ENCODE measurements at regions not wholly inside any gene's neighbourhood (a gene's known extent, or its start where the extent isn't known, plus 50 kb on each side); places are given as distances from the start of the nearest gene placed in this dataset.
"Not testable (repeated sequence)": the region's sequence is repeated elsewhere in the genome, so short reads cannot be mapped to it uniquely, and the experiment has no call there.

DNA sequence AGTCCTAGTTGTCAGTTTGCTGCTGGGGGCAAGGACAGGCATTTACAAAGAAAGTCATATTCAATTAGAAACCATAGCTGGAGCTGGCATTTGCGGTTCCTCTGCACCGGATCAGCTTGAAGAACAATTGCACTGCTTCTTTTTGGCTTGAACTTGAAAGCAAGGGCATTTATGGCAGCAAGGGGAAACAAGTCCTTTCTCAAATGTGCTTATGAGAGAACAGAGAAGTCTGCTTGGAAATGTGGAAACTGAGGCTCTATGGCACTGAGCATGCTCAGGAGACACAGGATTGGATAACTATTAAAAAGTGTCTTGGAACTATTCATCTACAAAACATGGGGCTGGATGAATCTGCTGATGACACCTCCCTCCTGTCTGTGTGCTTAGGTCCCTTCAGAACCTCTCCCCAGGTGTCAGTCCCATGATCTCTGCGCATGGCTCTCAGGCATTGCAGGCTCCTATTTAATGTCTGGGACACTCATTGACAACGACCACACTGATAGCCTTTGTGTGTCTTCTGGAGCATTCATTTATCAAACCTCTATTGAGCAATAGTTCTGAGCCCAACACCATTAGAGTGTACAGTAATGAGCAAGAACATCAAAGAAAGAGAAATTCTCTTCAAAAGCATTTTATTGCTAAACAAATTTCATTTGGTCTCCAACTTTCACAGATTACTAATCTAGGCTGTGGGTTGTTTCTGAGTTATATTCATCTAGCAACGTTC lies 353.6 kb downstream of the ANAPC1 start:
- not testable (repeated sequence) for DNase-seq

DNA sequence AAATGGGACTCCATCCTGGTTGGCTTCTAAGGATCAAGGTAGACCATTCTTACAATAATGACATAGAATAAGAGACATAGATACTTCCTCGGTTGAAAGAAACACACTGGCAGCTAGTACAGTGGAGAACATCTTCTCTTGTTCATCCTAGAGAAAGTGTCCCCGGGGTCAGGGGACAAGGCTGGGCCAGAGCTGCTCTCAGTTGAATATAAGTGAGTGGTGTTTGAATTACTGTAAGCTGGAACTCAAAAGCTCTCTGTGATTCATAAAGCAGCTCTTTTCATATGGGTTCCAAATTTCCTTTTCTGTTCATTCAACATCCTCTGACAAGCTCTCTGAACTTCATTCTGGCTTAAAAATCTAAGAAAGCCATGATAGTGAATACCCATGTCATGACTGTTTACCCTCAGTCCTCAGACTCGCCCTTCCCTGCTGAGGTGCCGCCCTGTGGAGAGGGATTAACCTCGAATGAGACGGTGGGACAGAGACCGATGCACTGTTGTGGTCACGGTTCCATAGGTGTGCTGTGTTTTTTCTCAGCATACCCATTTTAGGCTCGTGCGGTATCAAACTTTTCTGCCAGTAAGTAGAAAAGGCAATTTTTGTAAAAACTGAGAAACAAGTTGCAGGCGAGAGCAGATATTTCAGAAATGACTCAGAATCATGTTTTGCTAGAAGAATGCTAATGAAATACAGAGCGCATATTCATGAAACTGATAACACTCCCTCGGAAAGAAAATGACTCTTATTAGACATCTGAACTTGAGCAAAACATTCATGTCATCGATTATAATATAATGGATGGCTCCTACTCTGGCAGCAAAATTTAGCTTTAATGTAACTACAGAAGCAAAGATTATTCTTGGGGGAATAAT lies 351.1 kb downstream of the ANAPC1 start:
- DNase-seq = not testable (repeated sequence)

DNA sequence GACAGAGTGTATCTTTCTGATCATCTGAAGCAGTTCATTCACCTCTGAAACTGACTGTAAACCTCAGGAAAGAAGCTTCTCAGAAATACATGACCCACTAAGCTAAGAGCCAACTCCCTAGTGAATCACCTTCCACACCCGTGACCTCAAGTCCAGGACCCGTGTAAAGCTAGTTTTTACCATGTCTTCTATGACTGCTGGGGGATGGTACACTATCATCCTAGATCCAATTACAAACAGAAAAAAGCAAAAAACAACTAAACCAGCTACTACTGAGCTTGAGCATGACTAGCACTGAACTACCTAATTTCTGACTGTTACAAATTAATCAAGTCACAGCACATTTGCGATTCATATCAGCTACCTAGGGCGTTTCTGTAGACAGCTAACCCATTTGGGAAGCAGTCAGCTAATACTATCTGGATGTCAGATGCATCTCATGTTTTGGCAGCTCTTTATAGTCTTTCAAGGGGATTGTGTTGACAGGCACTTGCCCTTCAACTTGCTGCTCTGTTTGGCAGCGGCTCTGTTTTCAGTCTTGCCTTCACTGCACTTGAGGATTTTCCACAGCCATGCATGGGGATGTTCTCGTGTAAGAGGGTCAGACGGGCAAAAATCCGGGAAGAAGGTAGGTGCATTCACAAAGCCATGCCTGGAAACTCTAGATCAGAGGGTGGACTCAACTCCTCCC lies 350.3 kb downstream of the ANAPC1 start:
- not testable (repeated sequence) for DNase-seq

DNA sequence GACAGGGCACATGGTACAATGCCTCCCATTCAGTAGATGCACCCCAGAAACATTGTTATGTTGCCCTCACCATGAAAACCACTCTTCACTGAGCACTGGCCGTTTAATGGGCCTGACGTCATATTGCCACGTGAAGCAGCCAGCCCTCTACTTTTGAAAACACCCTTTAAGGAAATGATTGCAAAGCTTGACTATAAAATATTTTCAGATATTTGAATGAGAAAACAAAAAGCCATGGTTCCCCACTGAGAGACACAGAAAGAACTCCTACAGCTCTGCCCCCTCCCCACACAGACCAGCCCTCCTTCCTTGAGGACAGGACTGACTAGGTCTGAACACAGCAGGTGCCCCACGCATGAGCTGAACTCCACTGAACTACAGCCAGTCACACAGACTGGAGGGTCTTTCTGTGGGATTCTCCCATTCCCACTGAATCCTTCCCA lies 349.1 kb downstream of the ANAPC1 start:
- no peak for DNase-seq

GRCh38 chr2:111535404-111535803 lies 348.6 kb downstream of the ANAPC1 start:
- no peak for DNase-seq

- DNase-seq = no peak
Measured at GRCh38 chr2:111537078-111537655, 346.8 kb downstream of the ANAPC1 start.

- not testable (repeated sequence) for DNase-seq
Measured at GRCh38 chr2:111539991-111540390, 344.0 kb downstream of the ANAPC1 start.

- DNase-seq = not testable (repeated sequence)
Measured at GRCh38 chr2:111542120-111542774, 341.7 kb downstream of the ANAPC1 start.

GRCh38 chr2:111544006-111544405 lies 340.0 kb downstream of the ANAPC1 start:
- not testable (repeated sequence) for DNase-seq

GRCh38 chr2:111545723-111546431 lies 338.1 kb downstream of the ANAPC1 start:
- not testable (repeated sequence) for DNase-seq

- not testable (repeated sequence) for DNase-seq
Measured at GRCh38 chr2:111546578-111546977, 337.4 kb downstream of the ANAPC1 start.

GRCh38 chr2:111549174-111549573 lies 334.8 kb downstream of the ANAPC1 start:
- not testable (repeated sequence) for DNase-seq

DNA sequence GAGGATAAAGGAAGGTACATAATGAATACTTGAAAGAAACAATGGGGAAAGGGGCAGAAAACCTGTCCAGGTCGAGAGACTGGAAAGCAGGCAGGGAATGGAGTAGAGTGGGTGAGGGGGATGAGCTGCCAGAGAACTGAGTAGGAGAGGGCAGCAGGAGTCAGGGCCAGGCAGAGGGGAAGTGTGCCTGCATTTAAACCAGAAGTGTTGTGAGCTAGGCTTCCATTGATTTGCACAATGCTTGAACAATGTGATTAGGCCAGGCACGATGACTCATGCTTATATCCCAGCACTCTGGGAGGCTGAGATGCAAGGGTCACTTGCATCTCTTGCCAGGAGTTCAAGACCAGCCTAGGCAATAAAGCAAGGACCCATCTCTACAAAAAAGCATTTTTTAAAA lies 332.6 kb downstream of the ANAPC1 start:
- not testable (repeated sequence) for DNase-seq

- not testable (repeated sequence) for DNase-seq
Measured at GRCh38 chr2:111552625-111553024, 331.4 kb downstream of the ANAPC1 start.

DNA sequence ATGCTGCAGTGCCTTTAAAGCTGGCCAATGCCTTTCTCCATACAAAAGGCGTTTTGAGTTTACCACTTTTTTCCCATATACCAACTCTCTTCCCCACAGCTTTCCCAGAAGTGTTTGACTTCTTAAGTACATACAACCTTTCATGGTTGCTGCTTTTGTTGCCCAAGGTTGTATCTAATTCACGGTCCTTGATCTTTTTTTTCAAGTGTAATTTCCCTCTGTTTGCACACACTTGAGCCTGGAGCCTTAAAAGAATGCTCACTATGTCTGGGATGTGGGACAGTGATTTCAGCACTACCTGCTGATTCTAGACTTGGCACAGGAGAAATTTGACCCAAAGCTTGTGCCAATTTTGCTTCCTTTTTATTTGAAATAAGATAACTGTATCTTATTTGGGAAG lies 324.7 kb downstream of the ANAPC1 start:
- DNase-seq = not testable (repeated sequence)

GRCh38 chr2:111559814-111560213 lies 324.2 kb downstream of the ANAPC1 start:
- DNase-seq = not testable (repeated sequence)

GRCh38 chr2:111566068-111566467 lies 317.9 kb downstream of the ANAPC1 start:
- not testable (repeated sequence) for DNase-seq

GRCh38 chr2:111567233-111567632 lies 316.8 kb downstream of the ANAPC1 start:
- DNase-seq = not testable (repeated sequence)

GRCh38 chr2:111569356-111570199 lies 314.4 kb downstream of the ANAPC1 start:
- not testable (repeated sequence) for DNase-seq

All from muscle of arm (tissue), 1 donor.